Heart left ventricle (tissue), 13 donors: ENCODE measurements at regions not wholly inside any gene's neighbourhood (a gene's known extent, or its start where the extent isn't known, plus 50 kb on each side); places are given as distances from the start of the nearest gene placed in this dataset.

Experiments used
- POLR2A ChIP-seq, 2 donors: fragments of 450-650 bp; IDR thresholded peaks; one replicate each; pipeline ENCODE4 v1.6.1; 2017; ENCODE audit warnings: antibody characterized with exemption in 2 of 2, mild to moderate bottlenecking in 2 of 2, moderate library complexity in 2 of 2
- TF ChIP-seq, protein P1 (sequence below), 12 donors: fragments of 200-600 bp; sonication (generic) in 4 of 12; IDR thresholded peaks; one replicate each; pipeline versions ENCODE4 v1.5.0 to v1.8.0; 2018 to 2022; ENCODE audit warnings: antibody characterized with exemption in 12 of 12, mild to moderate bottlenecking in 5 of 12
- donor health status: ischemic (EF 13 %, LVEDD 7.1; RV severe dilation, severe dysfunction).
- donor health status: DM: no; HTN: yes; CAD: no.
- donor health status: DM: no; HTN: no; CAD: no.
- donor health status: ischemic (EF 25% LVEDD 6.9; RV normal size, moderate dysfunction).
- donor health status: ischemic (EF 25% LVEDD 5.7; RV mildly dilated, moderate dysfunction).
- donor health status: ischemic (EF 35%, LVEDD 5.7; RV mildly dilated, moderate dysfunction).
- donor health status: nonischemic (EF 11% LVEDD 7.7; RV severe dilation, severe dysfunction).
- donor health status: DM: yes; HTN: yes; CAD: no.
- donor health status: PGD.
- donor health status: ischemic (EF 29% LVEDD 5.4; RV normal size, mild dysfunction).
- donor health status: nonischemic (EF 23%, LVEDD 6.1; RV moderate dilation, normal function).

DNA sequence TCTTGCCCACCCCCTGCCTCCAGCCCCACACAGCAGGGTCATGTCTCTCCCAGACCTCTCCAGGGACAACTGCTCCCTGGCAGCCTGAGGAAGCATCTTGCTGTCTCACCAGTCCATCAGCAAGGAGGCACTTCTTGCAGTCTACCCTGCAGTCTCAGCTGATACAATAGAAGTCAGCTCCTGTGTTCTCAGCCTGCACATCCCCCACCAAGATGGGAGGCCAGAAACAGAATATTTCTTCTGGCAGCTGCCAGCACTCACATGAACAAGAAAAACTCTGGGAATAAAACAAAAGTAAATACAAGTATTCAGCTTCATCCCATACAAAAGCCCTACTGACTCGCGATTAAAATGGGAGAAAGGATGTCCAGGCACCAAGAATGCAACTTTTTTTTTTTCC, 457.4 kb upstream of the PROK2 start:
- TF ChIP-seq POLR2A (IDR thresholded peaks at IDR 0.05): no peak
- TF ChIP-seq, protein P1, sequence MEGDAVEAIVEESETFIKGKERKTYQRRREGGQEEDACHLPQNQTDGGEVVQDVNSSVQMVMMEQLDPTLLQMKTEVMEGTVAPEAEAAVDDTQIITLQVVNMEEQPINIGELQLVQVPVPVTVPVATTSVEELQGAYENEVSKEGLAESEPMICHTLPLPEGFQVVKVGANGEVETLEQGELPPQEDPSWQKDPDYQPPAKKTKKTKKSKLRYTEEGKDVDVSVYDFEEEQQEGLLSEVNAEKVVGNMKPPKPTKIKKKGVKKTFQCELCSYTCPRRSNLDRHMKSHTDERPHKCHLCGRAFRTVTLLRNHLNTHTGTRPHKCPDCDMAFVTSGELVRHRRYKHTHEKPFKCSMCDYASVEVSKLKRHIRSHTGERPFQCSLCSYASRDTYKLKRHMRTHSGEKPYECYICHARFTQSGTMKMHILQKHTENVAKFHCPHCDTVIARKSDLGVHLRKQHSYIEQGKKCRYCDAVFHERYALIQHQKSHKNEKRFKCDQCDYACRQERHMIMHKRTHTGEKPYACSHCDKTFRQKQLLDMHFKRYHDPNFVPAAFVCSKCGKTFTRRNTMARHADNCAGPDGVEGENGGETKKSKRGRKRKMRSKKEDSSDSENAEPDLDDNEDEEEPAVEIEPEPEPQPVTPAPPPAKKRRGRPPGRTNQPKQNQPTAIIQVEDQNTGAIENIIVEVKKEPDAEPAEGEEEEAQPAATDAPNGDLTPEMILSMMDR (IDR thresholded peaks at IDR 0.05): no peak
